G401 (cell line): ENCODE measurements at regions not wholly inside any gene's neighbourhood (a gene's known extent, or its start where the extent isn't known, plus 50 kb on each side); places are given as distances from the start of the nearest gene placed in this dataset.
A peak's percentile ranks its signal among the peaks of the same experiment; 100 is the strongest.

ENCODE experiments used
- DNase-seq: peaks from one replicate; pipeline ENCODE4 v3.0.0-alpha.2; 2015; ENCODE audit warnings: low spot score
- in situ Hi-C: cut with HindIII; loops from 2 replicates; pipeline ENCODE4 v1.10.0; 2016; ENCODE audit warnings: low sequenced_read_pairs, mixed read lengths

DNA sequence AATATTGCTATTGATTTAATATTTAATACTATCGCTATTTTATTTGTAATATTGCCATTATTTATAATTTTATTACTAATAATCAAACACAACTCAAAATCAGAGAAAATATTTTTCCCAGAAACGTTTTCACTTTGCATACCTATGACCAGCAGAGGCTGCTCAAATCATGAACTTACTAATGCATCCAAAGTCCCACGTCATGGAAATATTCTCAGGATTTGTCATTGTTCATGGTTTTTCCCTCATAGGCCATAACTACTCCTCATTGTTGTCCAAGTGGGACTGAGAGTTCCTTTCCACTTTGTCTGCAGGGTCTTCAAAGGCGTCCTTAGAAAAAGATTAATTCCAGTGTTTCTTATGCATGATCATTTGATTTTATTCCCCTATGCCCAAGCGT, 344.8 kb downstream of the THBS2 start:
- in situ Hi-C loops = no loop called here
- DNase-seq = no peak

DNA sequence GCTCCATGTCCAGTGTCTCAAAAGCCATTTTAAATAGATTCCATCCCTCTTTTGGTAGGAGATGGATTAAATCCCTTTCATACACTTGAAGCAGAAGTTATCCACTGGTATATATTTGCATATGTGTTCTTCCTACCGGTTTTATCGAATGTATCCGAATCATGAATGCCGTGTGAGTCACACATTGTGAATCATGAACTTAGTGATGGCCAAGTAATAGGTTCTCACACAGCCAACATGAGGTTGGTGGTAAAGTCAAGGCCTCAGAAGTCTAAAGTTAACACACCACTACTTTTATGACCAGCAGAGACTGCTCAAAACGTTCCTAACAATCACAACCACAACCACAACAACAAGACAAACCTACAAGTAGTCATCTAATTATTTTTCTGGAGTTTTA, 345.5 kb downstream of the THBS2 start:
- no peak for DNase-seq
- in situ Hi-C loops = no loop called here

DNA sequence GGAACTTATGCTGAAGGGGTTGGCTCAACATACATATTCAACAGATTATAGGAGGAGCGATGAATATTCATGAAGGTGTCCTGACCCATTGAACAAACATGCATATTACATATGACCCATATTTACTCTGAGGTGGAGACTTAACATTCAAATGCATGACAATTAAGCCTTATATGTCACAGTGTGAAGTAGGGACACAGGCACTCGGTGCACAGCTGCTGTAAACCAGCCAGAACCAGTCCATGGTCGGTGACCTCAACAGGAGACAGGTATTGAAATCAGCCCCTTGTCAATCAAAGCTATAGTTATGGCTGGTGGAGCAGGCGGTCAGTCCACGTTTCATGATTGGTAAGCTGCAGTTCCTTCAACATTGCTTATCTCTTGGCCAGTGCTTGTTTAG, 347.3 kb downstream of the THBS2 start:
- in situ Hi-C loops = no loop called here
- DNase-seq = no peak

DNA sequence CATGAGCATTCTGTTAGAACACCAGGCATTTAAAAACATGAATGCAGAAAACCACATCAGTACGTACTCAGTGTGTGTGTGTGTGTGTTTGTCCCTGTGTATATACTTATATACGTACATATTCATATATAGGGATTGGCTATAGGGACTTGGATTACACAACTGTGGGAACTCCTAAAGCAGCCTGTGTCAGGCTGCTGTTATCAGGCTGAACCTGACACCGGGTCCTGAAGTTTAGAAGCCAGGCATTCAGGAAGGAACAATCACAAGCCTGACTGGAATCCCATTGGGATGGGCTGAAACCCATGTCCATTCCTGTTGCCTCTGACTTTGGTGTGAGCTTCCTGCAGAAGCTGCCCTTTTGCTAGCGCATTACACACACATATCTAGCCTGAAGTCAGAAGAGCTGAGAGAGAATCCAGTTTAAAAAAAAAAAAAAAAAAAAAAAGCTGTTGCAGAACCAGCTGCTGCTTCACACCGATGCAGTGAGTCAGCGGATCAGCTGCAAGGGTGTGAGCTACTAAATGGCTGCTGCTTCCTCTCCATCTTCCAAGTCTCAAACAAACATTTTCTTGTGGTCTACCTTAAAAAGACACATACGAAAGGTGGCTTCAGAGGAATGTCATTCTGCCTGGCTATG, 348.1 kb downstream of the THBS2 start:
- in situ Hi-C loops = no loop called here
- DNase-seq = no peak

DNA sequence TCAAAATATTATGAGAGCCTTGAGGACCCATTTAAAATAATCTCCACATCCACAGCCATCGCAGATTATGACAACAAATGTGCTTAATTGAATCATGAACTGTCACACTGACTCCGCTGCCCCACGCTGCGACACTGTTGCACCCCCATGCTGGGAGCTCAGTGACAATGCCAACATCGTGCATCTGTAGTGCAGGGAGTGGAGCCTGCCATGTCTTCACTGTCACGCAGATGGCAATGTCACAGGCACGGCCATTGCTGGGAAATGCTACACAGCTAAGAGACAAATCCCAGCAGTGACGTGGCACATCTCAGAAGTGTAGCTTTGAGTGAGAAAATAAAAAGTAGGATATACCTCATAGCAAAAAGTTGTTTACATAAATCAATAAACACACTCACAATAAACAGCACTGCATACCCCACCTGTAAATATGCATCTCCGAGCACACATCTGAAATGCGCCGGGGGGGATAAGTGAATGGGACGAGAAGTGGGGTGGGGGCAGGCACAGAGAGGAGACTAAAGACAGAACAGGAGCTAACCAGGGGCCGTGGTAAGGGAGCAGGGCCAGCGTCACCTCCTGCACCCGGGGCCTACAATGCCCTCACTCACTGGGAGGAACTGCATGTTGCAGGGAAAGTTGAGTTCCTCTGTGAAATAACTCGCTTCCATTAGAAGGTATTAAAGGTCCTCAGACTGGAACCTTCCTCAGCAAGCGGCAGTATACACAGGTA, 349.9 kb downstream of the THBS2 start:
- DNase-seq = peak; percentile 75
- in situ Hi-C loops = no loop called here

- in situ Hi-C loops = no loop called here
- DNase-seq = no peak
Measured at GRCh38 chr6:168902075-168902474, 351.6 kb downstream of the THBS2 start.

DNA sequence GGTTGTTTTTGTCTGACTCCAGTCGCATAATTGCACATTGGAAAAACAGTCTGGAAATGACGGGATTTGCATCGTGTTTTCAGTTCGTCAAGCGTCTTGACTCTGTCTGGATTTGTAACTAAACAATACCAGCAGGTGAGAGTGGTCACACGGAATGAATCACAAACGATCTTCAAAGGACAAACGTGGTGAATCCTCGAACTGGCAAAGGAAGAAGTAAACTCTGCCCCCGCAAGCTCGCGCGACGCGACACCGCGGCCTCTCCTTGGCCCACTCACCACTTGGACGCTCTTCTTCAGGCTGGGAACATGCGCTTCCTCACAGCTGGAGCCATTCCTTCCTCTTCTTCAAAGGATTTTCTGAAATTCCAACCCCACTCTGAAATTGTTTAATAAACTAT, 352.6 kb downstream of the THBS2 start:
- DNase-seq = no peak
- in situ Hi-C loops = no loop called here

GRCh38 chr6:168896321-168896720, 357.3 kb downstream of the THBS2 start:
- no peak for DNase-seq
- in situ Hi-C loops = no loop called here

- in situ Hi-C loops = no loop called here
- peak; percentile 59 for DNase-seq
Measured at GRCh38 chr6:168895102-168895812, 358.4 kb downstream of the THBS2 start.

- no peak for DNase-seq
- in situ Hi-C loops = no loop called here
Measured at GRCh38 chr6:168892031-168892430, 361.6 kb downstream of the THBS2 start.

- no peak for DNase-seq
- in situ Hi-C loops = no loop called here
Measured at GRCh38 chr6:168890981-168891365, 362.7 kb downstream of the THBS2 start.

GRCh38 chr6:168890306-168890980, 363.2 kb downstream of the THBS2 start:
- DNase-seq = no peak
- in situ Hi-C loops = no loop called here

- in situ Hi-C loops = no loop called here
- DNase-seq = no peak
Measured at GRCh38 chr6:168888786-168889345, 364.8 kb downstream of the THBS2 start.

GRCh38 chr6:168888102-168888501, 365.5 kb downstream of the THBS2 start:
- no peak for DNase-seq
- in situ Hi-C loops = no loop called here

- in situ Hi-C loops = no loop called here
- DNase-seq = no peak
Measured at GRCh38 chr6:168887621-168888020, 366.0 kb downstream of the THBS2 start.

GRCh38 chr6:168886964-168887363, 366.7 kb downstream of the THBS2 start:
- in situ Hi-C loops = no loop called here
- no peak for DNase-seq

- in situ Hi-C loops = no loop called here
Measured at GRCh38 chr6:168885751-168886742, 367.6 kb downstream of the THBS2 start.

GRCh38 chr6:168885196-168885595, 368.4 kb downstream of the THBS2 start:
- in situ Hi-C loops = no loop called here
- DNase-seq = no peak

More at GRCh38 chr6:168885751-168886742, 367.6 kb downstream of the THBS2 start:
- no peak for DNase-seq
